ENCODE measurements at regions not wholly inside any gene's neighbourhood (a gene's known extent, or its start where the extent isn't known, plus 50 kb on each side); places are given as distances from the start of the nearest gene placed in this dataset.

GRCh38 chr6:16927205-16927604, 165.9 kb upstream of the ATXN1 start:
- Histone ChIP-seq H3K79me1 (ENCODE audit: insufficient read depth, low read depth, low read length, poor library complexity, severe bottlenecking) (no peaks in the 10 kb centered on the region), H2BK20ac (ENCODE audit: low read depth, low read length, poor library complexity, severe bottlenecking) (no peak overlapping the region), H3K79me2 (ENCODE audit: insufficient read depth, low read length) (no peaks in the 10 kb centered on the region), H3K9me3 (ENCODE audit: control insufficient read depth, low read depth, low read length) (no peaks in the 10 kb centered on the region), H2BK120ac (ENCODE audit: low read depth, low read length, poor library complexity, severe bottlenecking) (no peak overlapping the region), H4K5ac (ENCODE audit: insufficient read length, low read depth, low read length) (no peak overlapping the region), H2BK12ac (ENCODE audit: insufficient read length, low read depth, low read length) (no peak overlapping the region), H2BK5ac (ENCODE audit: insufficient read length, low read length) (no peak overlapping the region), H3K23ac (ENCODE audit: insufficient read length, low read depth, low read length) (no peak overlapping the region), H3K4me2 (ENCODE audit: insufficient read depth, insufficient read length, low read length) (no peak overlapping the region), H4K91ac (ENCODE audit: insufficient read length, low read depth, low read length) (no peak overlapping the region), H3K27me3 (ENCODE audit: insufficient read depth, low read length) (no peaks in the 10 kb centered on the region), H2AFZ (ENCODE audit: low read length) (no peak overlapping the region), H3K14ac (ENCODE audit: insufficient read depth, low read length) (no peak overlapping the region), H2BK15ac (ENCODE audit: low read depth, low read length) (no peak overlapping the region), H3K23me2 (ENCODE audit: insufficient read length, low read depth, low read length, poor library complexity, severe bottlenecking) (no peaks in the 10 kb centered on the region), H4K20me1 (ENCODE audit: control insufficient read depth, insufficient read depth, insufficient read length) (no peaks in the 10 kb centered on the region), H3K27ac (ENCODE audit: insufficient read length, low read depth, low read length) (no peak overlapping the region), H3T11ph (ENCODE audit: low read length) (no peak overlapping the region), H3K4ac (ENCODE audit: low read depth, low read length) (no peak overlapping the region), H2AK5ac (ENCODE audit: insufficient read length, low read length) (no peak overlapping the region), H3K18ac (ENCODE audit: insufficient read length, low read depth, low read length) (no peak overlapping the region), H3K9ac (ENCODE audit: extremely low read depth, insufficient read length, low read length) (no peak overlapping the region), H4K8ac (replicated peaks; ENCODE audit: insufficient read length, low read depth, low read length) (no peak overlapping the region), H3K56ac (ENCODE audit: insufficient read length, low read depth, low read length) (no peak overlapping the region), H3K4me1 (ENCODE audit: insufficient read depth, low read length) (peaks cover 3% of the 10 kb centered on the region; the same call in 1 of the 2 replicates)
- no peaks in the 10 kb centered on the region for H3K36me3 Mint-ChIP-seq (ENCODE audit: insufficient read depth in 1 of 3, low read depth in 3 of 3)
- no peak overlapping the region for H3K4me3 Mint-ChIP-seq
- no peaks in the 10 kb centered on the region for H3K27me3 Mint-ChIP-seq (ENCODE audit: low read depth)
- no peak for DNase-seq
- no peak overlapping the region for H3K27ac Mint-ChIP-seq
- no peak for TF ChIP-seq CTCF (conservative IDR thresholded peaks at IDR 0.05)
- H3K9me3 Mint-ChIP-seq: peaks cover 0 to 2% of the 10 kb centered on the region in 2 experiments; a peak in 3 of 5 replicates
- H3K4me1 Mint-ChIP-seq: peaks cover 10 to 13% of the 10 kb centered on the region in 2 experiments
- WGBS (ENCODE audit: extremely low coverage, insufficient read length, low lambda C conversion rate): no CpG with 5 or more reads among the region's 1 CpG
